GM13976 (cell line): ENCODE measurements at regions not wholly inside any gene's neighbourhood (a gene's known extent, or its start where the extent isn't known, plus 50 kb on each side); places are given as distances from the start of the nearest gene placed in this dataset.
A peak's percentile ranks its signal among the peaks of the same experiment; 100 is the strongest.

Source experiments
- DNase-seq: peaks from one replicate; pipeline ENCODE4 v3.0.0; 2012; ENCODE audit warnings: low spot score
- in situ Hi-C: fragments of 300-500 bp; cut with MboI; formaldehyde crosslinking; loops from one replicate; pipeline ENCODE4 v1.12.0; 2022; ENCODE audit warnings: low sequenced_read_pairs, mixed read lengths, inconsistent platforms; ENCODE audit not compliant: unreplicated experiment
- TF ChIP-seq, protein P1 (sequence below): IDR thresholded peaks from 2 replicates; pipeline ENCODE4 v1.5.1; 2012; ENCODE audit warnings: borderline replicate concordance, mild to moderate bottlenecking; ENCODE audit not compliant: insufficient read depth; ENCODE audit errors: extremely low read depth, missing control alignments, control extremely low read depth

DNA sequence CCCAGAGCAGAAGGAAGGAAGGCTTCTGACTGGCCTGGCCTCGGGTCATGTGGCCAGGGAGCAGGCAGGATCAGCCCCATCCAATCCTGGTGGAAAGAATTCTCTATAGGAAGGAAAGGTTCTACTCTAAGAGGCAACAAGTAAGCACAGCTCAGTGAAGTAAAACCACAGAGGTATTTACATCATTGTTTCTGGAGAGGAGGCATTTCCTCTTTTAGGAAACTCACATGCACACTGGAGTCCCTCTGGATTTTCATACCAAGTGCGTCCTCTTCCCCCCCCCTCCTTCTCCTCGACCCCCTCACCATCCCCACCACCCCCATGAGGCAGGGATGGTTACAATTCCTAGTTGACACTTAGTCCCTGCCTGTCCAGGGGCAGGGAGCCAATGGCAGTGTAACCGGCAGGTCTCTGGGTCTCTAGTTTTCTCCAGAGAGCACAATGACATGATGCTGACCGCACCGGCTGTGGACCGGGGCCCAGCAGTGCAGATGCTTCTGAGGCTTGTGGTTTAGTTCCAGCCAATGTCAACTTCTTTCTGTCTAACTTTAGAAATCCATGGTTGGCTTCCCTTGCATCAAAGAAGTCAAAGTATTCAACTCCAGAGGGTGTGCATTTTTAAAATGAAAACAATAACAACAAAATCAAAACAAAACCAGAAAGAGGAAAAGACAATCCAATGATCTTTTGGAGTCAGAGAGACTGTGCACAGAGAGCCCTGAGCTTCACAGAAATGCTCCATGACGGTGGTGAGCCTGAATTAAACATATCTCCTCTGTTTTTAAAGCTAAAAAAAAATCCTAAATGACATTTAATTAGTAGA is 230.3 kb upstream of the TLE3 start:
- TF ChIP-seq, protein P1, sequence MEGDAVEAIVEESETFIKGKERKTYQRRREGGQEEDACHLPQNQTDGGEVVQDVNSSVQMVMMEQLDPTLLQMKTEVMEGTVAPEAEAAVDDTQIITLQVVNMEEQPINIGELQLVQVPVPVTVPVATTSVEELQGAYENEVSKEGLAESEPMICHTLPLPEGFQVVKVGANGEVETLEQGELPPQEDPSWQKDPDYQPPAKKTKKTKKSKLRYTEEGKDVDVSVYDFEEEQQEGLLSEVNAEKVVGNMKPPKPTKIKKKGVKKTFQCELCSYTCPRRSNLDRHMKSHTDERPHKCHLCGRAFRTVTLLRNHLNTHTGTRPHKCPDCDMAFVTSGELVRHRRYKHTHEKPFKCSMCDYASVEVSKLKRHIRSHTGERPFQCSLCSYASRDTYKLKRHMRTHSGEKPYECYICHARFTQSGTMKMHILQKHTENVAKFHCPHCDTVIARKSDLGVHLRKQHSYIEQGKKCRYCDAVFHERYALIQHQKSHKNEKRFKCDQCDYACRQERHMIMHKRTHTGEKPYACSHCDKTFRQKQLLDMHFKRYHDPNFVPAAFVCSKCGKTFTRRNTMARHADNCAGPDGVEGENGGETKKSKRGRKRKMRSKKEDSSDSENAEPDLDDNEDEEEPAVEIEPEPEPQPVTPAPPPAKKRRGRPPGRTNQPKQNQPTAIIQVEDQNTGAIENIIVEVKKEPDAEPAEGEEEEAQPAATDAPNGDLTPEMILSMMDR, result no peak
- peak; percentile 47 for DNase-seq
- in situ Hi-C loops, result no loop called here

- in situ Hi-C loops, result no loop called here
- DNase-seq, result no peak
- TF ChIP-seq, protein P1, result no peak
Measured at GRCh38 chr15:70327328-70327855, 229.7 kb upstream of the TLE3 start.

- TF ChIP-seq, protein P1, result no peak
- in situ Hi-C loops, result no loop called here
- DNase-seq, result no peak
Measured at GRCh38 chr15:70324001-70324974, 226.6 kb upstream of the TLE3 start.

GRCh38 chr15:70323111-70323851 is 225.6 kb upstream of the TLE3 start:
- TF ChIP-seq, protein P1, result no peak
- no peak for DNase-seq
- in situ Hi-C loops, result no loop called here

- DNase-seq, result peak; percentile 58
- TF ChIP-seq, protein P1, result no peak
- in situ Hi-C loops, result no loop called here
Measured at GRCh38 chr15:70322051-70322668, 224.4 kb upstream of the TLE3 start.

DNA sequence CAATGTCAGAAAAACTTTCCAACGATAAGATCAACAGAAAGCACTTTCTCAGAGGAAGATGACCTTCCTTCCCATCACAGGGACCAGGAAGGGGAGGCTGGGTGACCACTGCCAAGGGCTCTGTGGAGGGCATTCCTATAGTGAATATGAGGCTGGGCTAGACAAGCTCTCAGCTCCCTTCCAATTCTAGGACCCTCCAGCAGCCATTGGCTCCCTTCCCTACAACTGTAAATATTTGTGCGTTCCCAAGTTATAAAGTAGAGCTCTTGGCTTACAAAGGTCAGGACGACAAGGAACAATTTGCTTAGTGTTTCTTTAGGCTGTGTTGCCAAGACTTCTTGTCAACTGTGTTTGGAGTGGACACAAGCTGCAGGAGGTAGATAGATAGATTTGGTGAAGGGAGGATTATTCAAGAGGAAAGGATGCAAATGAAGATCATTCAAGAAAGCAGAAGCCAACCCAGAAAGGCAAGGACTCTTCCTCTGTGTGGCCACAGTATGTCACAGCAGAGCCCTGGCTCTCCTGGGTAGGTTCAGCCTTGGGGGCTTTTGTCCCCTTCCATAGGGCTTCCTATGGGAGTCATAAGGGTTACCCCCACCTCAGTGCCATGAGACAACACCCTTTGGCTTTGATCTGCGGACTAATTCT is 223.6 kb upstream of the TLE3 start:
- TF ChIP-seq, protein P1, result no peak
- no peak for DNase-seq
- in situ Hi-C loops, result no loop called here
